ENCODE measurements at regions not wholly inside any gene's neighbourhood (a gene's known extent, or its start where the extent isn't known, plus 50 kb on each side); places are given as distances from the start of the nearest gene placed in this dataset.

GRCh38 chr9:118510711-118511110, 806.5 kb downstream of the TLR4 start:
- TF ChIP-seq TAF1 (IDR thresholded peaks at IDR 0.05; ENCODE audit: borderline replicate concordance, insufficient read depth, low read length) (no peak), POLR2AphosphoS5 (IDR thresholded peaks at IDR 0.05; ENCODE audit: low read depth, low read length) (no peak), REST (IDR thresholded peaks at IDR 0.05; ENCODE audit: insufficient read depth in 1 of 2, low read depth in 2 of 2, low read length in 2 of 2) (no peak), SIN3A (IDR thresholded peaks at IDR 0.05; ENCODE audit: borderline replicate concordance, insufficient read depth, low read length) (no peak)
